Kasumi-1 (cell line): ENCODE measurements at regions not wholly inside any gene's neighbourhood (a gene's known extent, or its start where the extent isn't known, plus 50 kb on each side); places are given as distances from the start of the nearest gene placed in this dataset.

Experiments used
- DNase-seq, 2 experiments: peaks; one replicate each; lab custom pipeline; 2025; lab: John Stamatoyannopoulos, UW

DNA sequence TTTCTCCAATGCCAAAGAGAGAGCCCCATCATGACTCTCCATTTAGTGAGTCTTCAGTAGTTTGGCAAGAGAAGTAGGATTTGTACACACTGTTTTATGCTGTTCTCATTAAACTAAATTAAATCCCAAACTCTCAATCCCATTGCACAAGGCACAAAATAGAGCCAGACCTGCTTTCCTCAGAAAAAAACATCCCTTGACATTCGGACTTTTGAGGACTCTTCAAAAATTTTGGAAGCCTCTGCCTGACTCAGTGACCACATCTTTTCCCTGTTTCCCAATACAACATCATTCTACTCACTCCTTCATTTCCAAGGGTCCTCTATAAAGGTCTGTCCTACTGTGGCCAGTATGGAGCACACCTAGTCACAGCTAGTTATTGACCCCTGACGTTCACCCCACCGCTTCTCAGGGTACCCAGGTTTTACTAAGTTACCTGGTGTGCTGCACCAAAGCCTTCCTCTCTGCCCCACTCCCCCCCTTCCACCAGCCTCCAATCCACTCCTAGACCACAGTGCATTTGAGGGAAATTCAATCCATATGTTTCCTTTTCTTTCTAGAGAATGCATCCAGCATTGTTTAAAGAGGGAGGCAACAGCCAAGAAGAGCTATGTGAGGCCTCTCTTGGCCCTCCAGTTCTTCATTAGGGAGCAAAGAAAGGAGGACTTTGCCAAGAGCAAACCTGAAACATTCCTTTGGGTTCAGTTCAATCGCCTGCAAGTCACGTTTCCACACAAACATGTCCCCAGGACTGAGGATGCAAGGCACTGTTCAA, 428.7 kb downstream of the PLPP3 start:
- DNase-seq, result no peak

- DNase-seq, result no peak
These were observed 429.6 kb downstream of the PLPP3 start for GRCh38 chr1:56149761-56150160.

DNA sequence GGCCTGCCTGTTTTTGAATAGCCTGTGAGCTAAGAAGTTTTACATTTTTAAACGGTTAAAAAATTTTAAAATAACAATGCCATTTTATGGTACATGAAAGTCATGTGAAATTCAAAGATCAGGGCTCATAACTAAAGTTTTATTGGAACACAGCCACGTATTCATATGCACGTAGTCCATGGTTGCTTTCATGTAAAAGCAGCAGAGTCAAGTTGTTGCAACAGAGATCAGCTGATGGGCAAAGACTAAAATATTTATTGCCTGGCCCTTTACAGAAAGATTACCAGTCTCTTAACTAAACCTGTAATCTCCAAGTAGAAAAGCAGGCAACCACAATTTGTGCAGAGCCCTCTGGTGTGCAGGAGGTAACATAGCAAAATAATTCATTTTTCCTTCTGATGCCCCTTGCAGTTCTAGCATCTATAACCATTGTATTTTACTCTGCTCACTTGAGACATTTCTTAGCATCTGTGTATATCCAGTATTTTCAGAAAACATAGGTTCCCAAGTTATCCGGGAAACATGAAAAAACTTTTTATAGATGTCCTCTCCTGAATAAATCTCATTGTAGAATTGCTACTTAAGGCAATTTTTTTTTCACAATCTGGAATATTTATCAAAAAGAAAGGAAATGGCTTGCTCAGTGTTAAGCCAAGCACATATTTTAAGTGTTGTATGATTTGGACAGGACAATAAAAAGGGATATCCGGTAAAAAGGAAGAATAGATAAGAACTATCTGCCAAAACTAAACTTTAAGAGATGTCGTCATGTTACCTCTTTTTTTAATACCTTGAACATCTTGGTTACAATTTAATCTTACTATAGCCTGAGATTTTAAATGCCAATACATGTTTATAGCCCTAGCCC, 430.8 kb downstream of the PLPP3 start:
- no peak for DNase-seq

DNA sequence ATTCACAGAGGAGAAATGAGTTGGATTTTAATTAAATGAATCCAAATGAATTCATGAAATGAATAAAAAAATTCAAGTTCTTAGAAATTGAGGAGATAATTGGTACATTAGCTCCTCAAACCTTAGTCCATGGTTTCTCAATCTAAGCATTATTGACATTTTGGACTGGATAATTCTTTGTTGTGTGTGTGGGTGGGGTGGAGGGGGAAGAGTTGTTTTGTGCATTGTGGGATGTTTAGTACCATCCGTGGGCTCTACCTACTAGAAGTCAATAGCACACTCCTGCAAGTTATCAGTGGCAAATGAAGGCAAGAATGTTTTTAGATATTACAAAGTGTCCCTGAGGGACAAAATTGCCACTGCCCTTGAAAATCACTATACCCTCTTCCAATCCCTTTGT, 431.9 kb downstream of the PLPP3 start:
- no peak for DNase-seq

DNA sequence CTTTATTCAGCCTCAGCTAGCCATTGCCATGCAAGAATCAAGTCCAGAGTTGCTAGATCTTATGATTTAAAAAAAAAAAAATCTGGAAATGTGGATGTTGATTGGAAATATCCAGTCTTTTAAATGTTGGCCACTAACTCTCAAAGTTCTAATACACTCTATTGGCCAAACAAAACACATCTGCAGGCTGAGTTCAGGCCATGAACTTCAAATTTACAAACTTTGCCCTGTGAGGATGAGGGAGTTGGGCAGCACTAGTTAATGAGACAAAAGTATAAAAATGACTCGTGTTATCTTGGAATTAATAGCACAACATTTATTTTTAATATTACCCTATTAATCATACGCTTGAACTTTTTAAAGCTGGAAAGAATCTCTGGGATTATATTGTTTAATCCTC, 432.3 kb downstream of the PLPP3 start:
- DNase-seq, result no peak

GRCh38 chr1:56146449-56146848, 432.9 kb downstream of the PLPP3 start:
- no peak for DNase-seq

GRCh38 chr1:56145581-56145980, 433.8 kb downstream of the PLPP3 start:
- no peak for DNase-seq

GRCh38 chr1:56142301-56142700, 437.1 kb downstream of the PLPP3 start:
- no peak for DNase-seq

DNA sequence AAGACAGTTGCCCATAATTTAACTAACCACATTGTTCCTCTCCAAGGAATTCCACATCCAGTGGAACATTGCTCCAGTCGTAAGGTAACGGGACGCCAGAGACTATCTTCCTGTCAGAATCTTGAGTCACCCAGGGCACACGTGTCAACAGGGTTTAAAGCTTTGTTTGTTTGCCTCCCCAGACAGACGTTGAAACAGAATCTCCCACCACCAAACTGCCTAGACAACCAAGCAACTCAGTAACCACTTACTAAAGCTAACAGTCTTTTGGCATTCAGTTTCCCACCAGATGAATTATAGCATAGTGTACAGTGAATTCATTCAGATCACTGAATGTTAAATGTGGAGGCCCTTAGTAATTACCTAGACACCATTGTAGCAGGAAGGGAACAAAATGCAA, 439.5 kb downstream of the PLPP3 start:
- no peak for DNase-seq

DNA sequence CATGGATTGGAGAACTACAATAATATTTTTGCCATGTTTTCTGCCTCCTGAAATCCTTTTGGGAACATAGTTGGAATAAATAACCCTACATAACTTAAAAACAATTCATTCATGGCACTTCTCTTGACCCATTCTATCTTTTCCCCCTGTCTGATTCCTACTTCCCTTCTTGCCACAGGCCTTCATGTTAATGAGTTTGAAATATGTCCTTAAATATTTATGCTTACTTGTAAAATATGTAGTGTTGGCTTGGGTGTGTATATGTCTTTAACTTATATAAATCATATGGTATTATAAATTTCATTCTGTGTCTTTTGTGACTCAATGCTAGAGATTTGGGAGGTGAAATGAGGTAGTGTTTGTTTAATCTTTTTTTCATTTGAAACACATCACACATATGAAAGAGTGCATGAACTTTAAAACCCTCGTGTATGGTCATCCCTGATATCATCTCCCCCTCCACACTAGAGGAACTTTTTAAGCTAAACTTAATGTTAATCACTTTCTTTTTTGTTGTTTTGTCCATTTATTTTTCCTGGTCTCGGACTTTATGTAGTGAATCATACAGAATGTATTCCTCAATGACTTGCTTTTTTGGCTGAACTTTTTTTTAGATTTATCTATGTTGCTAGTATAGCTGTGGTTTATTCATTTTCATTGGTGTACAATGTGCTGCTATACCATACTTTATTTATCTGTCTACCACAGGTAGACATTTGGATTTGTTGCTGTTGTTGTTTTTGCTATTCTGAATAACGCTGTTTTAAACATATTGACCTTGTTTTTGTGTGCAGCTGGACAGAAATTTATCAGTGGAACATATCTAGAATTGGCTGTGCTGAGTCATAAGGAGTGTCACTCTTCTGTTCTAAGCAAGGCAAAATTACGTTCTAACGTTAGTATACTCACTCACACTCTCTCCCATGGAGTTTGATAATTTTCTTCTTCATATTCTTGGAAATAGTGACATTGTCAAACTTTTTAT, 441.6 kb downstream of the PLPP3 start:
- DNase-seq, result no peak

- no peak for DNase-seq
These were observed 442.3 kb downstream of the PLPP3 start for GRCh38 chr1:56137090-56137489.

GRCh38 chr1:56135864-56136147, 443.6 kb downstream of the PLPP3 start:
- DNase-seq, result no peak

DNA sequence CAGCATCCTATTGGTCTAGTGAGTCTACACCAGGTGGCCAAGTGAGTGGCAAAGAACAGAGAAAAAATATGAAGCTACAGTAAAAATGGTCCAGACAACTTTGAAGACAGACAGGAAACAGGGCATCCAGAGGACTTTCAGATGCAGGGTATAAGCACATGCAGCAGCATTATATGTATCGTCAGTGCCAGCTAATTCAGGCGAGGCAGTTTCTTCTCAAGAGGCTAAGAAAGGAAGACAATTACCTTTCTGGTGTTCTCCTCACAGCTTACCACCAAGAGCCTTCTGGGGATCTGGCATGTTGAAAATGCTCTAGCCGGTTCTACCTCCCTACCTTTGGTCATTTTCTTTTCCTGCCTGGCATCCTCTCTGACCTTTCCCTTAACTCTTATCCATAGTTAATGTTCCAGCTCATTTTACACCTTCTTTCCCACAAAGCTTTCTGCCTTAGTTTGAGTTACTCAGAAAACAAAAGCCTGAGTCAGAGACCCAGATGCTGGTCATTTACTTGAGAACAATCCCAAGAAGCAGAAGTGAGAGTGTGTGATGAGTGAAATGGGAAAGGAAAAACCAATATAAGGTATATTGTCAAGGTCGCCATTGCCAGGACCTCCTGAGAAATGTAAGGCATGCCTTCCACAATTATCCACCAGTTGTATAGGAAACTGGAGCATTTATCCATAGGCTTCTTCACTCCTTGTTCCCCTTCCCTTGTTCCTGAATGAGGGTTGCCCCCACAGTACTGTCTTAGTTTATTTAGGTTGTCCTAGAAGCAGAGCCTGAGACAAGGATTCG, 444.1 kb downstream of the PLPP3 start:
- DNase-seq, result no peak

- no peak for DNase-seq
These were observed 445.6 kb downstream of the PLPP3 start for GRCh38 chr1:56133522-56134472.

DNA sequence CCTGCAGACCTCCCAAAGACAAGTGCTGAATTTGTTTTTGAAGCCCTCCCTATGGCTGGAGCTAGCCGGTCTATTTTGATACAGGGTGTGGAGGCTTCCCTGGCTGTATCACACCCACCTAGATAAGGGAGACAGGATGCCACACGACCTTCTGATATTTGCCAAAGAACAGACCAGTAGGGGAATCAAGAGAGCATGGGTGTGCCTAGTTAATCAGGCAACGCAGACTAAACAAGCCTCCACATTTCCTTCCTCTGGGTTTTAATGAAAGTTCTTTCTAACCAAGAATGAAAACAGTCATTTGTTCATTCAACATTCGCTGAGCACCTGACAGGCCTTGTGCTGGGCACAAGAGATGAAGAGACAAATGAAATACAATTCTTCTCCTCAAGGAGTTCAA, 446.8 kb downstream of the PLPP3 start:
- no peak for DNase-seq

DNA sequence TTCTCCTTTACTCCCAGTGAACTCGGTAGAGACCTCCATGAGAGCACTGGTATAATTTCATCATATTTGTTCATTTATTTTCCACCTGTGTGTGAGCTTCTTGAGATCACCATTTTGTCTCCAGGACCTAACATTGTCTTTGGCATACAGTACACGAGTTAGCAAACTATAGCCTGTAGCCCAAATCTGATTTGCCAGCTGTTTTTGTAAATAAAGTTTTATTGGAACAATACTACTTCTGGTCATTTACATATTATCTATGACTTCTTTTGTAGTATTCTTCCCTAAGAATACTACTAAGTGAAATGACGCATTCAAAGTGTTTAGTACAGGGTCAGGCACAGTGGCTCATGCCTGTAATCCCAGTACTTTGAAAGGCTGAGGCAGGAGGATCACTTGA, 449.5 kb downstream of the PLPP3 start:
- no peak for DNase-seq

- DNase-seq, result no peak
These were observed 454.0 kb downstream of the PLPP3 start for GRCh38 chr1:56125316-56125715.

- no peak for DNase-seq
These were observed 455.5 kb downstream of the PLPP3 start for GRCh38 chr1:56123826-56124225.

- no peak for DNase-seq
These were observed 455.9 kb downstream of the PLPP3 start for GRCh38 chr1:56123421-56123820.

- DNase-seq, result no peak
These were observed 459.3 kb downstream of the PLPP3 start for GRCh38 chr1:56120021-56120420.
